RCC 7860 (cell line): ENCODE measurements at regions not wholly inside any gene's neighbourhood (a gene's known extent, or its start where the extent isn't known, plus 50 kb on each side); places are given as distances from the start of the nearest gene placed in this dataset.
A peak's percentile ranks its signal among the peaks of the same experiment; 100 is the strongest.

Experiments used
- DNase-seq: peaks from one replicate; pipeline ENCODE4 v3.0.0-alpha.2; 2015; ENCODE audit warnings: low spot score
- FAIRE-seq: peaks from 2 replicates; lab custom pipeline; 2012; peaks lifted over from hg19 to GRCh38; lab: Jason Lieb, UNC

DNA sequence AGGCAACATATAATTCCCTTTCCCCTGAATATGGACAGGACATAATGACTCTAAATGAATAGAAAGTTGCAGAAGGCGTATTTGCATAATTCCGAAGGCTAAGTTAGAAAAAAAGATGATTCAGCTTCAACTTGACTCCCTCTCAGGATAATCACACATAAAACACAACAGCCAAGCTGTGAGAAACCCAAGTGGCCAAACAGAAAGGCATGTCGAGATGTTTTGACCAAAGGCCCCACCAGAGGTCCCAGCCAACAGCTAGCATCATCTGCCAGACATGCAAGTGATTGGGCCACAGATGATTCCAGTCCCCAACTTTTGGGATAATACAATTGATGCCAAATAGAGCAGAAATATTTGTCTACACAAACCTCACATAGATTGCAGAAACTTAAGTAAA is 444.9 kb downstream of the LTN1 start:
- no peak for DNase-seq
- no peak for FAIRE-seq

DNA sequence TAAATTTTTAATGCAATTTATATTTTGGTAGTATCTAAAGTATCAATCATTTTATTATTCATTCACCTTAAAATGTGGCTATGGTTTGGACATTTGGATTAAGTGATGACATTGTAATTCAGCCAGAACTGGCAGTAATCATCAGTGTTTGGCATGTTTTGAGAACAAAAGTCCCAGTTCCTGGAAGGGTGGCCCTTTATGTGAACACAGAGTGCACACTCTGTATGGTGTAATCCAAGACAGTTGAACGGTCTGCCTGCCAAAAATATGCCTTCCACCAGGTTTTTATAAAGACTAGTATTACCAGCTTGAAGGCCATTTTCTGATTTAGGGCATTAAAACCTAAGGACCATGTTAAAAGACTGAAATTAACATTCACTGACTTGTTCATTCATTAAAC is 448.7 kb downstream of the LTN1 start:
- FAIRE-seq: no peak
- no peak for DNase-seq

DNA sequence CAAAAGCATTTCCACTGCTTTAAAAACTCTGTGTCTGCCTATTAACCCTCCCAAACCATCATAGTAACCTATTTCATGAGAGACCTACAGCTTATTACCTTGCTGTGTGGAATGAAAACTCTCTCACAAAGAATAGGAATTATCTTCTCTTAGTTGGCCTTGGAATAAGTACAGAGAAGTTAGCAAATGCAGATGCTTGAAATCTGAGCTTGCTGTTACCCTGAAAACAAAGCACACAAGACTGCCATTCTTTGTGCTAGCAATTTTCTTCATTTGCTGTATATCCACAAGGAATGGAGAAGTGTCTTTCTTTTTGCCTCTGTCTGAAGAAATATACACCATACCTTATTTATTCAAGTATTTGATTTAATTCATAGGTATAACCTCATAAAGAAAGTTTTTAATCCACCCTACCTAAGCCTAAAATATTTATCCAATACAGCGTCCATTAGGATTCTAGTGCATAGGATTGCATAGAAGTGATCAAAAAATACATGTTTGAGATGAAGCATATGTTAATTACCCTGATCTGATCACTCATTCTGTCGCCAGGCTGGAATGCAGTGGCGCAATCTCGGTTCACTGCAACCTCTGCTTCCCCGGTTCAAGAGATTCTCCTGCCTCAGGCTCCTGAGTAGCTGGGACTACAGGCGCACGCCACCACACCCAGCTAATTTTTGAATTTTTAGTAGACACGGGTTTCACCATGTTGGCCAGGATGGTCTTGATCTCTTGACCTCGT is 451.1 kb downstream of the LTN1 start:
- no peak for FAIRE-seq
- DNase-seq: no peak

DNA sequence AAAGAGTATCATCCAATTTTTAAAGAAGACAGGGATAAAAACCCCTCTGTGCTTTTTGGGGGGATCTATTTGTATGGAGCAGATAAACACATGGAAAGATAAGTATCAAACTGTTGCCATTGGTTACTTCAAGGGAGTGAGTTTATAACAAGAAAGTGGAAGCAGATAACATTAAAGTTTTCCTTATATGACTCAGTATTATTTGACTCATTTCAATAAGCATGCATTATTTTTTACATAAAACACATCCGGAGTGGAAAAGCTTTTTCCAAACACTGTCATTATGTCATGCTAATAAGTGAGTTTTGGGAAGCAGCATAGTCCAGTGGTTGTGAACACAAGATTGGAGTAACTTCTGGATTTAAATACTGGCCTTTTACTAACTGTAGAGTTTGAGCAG is 452.2 kb downstream of the LTN1 start:
- FAIRE-seq (no peak), DNase-seq (no peak)

DNA sequence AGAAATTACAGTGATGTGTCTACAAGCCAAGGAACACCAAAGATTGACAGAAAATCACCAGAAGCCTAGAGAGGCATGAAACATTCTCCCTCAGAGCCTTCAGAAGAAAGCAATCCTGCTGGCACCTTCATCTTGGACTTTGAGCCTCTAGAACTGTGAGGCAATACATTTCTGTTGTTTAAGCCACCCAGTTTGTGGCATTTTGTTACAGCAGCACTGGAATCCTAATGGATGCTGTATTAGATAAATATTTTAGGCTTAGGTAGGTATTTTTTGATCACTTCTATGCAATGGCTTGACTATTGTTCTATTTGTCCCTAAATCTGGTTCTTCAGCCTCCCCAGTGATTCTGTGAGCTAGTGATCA is 453.1 kb downstream of the LTN1 start:
- FAIRE-seq (no peak), DNase-seq (no peak)

DNA sequence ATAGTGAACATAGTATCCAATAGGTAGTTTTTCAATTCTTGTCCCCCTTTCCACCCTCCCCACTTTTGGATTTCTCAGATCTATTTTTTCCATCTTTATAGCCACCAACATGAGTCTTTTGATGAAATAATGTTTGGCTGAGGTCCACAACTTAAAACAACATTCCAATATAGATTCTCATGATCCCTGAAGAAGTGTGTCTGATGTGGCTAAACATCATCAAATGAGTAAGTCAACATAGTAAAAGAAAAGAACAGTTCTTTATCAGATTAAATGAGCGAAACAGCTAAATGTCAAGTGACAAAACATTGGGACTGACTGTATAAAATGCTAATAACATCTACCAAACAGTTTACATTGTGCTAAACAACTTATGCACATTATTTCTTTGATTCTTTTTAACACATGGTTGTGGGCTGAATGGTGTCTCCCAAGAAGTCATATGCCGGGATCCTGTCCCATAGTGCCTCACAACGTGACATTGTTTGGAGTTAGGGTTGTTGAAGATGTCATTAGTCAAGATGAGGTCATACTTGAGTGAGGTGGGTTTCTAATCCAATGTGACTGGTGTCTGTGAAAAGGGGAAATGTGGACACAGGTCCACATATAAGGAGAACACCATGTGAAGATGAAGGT is 453.6 kb downstream of the LTN1 start:
- FAIRE-seq (no peak), DNase-seq (no peak)

DNA sequence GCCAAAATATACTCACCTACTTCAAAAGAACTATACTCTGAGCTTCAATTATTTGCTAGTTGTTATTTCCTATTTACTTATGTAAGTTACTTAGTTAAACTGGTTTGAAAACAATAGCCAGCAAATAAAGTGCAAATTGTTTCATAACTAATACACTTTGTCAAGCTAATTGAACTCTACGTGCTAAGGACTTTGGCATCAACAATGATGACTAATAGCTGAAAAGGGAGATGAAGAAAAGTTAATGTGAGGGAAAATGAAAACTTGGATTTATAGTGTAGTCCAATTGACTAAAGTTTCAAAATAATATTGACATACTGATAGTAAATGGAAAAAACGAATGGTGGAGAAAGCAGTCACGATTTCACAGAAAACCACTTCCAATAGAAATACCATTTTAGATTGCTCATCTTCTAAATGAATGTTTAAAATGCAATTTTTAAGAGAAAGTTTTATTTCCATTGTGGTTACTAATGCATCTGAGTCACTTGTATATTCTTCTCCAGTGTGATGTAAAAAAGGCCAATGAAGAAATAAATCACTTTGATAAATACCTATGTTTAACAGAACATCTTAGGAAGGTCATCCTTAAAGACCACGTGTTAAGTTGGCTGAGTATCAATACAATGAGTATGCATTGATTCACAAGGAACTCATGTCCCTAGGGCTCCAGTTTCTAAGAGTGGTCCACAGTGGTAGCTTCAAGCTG is 455.2 kb downstream of the LTN1 start:
- FAIRE-seq: no peak

DNA sequence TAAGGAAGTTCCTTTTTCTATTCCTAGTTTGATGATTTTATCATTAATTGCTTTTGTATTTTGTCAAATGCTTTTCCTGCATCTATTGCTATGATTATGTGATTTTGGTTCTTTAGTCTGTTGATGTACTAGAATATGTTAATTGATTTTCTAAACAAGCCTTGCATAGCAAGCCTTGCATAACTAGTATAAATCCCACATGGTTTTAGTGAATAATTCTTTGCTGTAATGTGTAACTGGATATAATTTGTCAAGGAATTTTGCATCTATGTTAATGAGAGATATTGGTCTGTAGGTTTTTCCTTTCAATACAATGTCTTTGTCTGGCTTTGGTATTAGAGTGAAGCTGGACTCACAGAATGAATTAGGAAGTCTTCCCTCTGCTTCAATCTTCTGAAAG is 460.2 kb downstream of the LTN1 start:
- DNase-seq (no peak), FAIRE-seq (no peak)

More for the DNA sequence above, 455.2 kb downstream of the LTN1 start:
- no peak for DNase-seq

DNA sequence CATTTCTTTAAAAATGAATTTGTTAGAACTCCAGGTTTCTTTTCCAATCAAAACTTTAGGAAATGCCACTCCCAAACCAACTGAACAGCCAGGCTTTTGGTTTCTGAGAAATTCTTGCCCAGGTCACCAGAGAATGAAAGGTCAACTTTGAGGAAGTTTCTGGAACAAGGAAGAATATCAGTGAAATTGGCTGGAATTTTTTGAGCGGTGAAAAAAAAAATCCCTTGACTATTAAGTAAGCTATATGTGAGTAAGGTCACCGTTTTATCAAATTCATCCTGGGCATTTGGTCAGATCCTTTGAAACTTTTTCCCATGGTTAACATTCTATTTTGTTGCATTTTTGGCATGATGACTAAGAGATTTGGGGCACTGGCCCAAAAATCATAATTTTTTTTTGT is 469.3 kb downstream of the LTN1 start:
- DNase-seq: no peak
- no peak for FAIRE-seq

DNA sequence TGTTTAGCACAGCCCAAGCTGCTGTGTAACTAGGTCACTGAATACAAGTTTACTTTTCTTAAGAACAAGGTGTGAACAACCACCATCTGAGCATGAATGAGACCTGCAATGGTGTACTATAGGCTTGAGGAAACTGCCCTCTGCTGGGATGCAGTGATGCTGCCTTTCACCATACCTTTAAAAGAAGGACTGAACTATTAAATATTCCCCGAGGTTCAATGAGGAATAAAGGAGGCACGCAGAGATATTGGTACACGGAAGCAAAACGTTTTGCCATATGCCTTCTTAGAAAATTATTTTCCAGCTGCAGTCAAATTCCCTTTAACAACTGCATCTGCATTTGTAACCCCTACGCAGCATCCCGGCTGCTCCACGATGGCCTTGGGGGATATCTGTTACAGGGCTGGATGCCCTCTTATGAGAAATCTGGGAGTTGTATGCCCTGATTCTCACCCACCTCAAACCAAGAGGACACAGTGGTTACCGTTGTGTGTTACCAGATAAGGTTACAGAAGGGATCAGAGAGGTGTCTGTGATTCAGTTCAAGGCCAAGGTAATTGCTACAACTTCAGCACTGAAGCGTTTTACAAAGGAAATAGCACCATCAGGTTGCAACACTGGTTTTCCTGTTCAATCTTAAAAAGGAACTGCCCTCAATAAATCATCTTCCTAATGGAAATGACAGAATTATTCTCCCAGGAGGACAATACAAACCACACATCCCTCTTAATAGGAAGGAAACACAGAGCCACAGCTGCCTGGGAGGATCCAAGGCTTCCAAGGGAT is 470.5 kb downstream of the LTN1 start:
- DNase-seq (no peak), FAIRE-seq (no peak)

DNA sequence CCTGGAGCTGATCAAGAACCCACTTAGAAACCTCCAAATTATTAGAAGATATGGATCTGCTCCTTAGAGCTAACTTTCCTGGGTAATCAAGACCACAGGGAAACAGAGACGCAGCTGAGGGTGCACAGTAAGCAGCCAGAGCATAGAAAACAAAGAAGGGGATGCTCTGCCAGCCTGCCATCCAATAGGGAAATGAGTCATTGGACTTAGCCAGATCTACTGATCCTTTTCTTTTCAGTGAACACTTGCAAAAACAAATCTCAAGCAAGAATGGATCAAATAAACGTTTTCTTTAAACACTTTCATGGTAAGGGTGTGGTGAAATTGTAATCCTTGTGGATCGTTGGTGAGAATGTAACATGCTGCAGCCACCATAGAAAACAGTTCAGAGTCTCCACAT is 474.0 kb downstream of the LTN1 start:
- FAIRE-seq (no peak), DNase-seq (no peak)

DNA sequence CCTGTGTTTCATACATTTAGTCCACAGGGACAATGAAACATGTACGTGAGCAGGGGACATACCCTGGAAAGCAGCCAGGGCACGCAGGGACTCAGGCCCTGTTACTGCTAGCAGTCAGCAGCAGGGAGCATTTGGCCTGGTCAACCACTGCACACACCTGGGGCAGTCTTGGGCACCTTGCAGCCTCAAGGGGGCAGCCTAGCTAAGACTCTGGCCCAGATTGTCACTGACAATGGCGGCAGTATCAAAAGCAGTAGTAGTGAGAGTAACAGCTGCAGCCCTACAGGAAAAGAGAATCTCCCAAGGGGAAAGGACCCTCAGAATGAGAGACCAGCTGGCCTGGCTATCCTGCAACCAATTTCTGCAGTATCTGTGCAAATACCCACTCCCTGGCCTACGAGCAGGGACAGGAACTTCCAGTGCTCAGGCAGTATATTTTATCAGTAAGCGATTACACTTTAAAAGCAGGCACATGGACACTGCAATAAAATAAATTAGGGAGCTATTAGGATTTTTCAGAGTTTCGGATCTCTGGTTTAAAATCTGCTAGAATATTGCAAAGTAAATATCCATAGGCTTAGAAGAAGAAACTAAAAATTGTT is 475.6 kb downstream of the LTN1 start:
- no peak for FAIRE-seq

DNA sequence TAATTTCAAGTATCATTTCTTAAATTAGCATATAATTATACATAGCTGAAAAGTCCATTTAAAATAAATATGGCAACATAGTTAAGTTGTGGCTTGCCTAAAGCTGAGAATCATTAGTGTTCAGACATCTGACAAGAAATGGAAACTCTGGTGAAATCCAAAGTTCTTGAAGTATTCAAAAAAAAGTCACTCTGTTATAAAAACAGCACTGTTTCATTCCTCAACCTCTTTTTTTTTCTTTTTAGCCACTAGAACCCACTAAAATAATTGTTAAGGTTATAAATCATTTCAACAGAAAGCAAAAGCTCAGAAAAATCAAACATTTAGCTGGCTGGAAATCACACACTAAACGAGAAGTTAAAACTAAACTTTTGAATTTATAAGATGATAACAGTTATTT is 476.7 kb downstream of the LTN1 start:
- DNase-seq: no peak
- no peak for FAIRE-seq

More for the DNA sequence above, 475.6 kb downstream of the LTN1 start:
- DNase-seq: peak; percentile 61

DNA sequence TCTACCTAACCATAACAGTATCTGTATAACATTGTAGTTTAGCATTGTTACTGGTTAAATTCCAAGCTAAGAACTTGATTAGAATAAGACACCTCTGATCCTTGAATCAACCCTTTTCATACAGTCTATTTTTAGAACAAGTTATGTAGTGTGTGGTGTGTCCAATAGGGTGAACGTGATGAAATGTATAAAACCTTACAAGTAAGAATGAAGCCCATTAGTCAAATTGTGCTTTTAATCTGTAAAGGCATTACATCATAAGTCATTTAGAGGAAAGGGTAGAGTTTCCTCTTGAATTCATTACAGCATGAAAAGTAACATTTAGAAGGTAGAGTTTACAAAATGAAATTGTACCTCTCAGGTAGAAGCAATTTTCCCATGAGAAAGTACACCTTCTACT is 479.2 kb downstream of the LTN1 start:
- DNase-seq: no peak
- FAIRE-seq: no peak

DNA sequence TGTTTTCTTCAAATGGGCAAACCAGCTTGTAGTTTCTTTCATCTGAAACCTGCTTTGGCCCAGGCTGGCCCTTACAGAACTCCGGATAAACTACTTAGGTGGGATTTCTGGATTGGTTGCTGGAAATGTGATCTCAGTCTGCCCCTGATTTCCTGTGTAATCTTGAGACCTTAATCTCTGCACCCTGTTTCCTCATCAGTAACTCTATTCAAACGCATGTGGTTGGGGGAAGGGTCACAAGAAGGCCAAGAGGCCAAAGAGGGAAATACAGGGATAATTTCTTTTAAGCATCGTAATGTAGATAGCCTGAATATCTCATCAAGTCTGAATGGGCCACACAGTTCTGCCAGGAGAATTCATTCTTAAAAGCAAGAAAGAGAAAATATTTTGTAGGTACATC is 483.6 kb downstream of the LTN1 start:
- no peak for FAIRE-seq
- DNase-seq: no peak

DNA sequence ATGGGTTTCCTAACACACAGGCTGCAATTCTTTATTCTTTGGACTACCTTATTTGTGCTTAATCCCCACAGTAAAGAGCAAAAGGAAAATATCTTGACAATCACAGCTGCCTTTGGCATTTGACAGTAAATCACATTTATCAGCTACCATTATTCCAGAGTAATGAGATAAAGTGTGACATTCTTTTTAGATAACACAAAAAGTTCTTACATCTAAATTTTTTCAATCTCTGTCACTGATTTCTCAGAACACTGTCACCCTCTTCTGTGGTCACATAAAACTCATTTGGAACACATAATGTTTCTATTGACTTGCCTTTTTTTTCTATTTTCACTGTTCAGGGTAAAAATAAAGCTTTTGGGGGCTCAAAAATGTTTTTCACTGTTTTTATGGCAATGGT is 484.6 kb downstream of the LTN1 start:
- FAIRE-seq (no peak), DNase-seq (no peak)

DNA sequence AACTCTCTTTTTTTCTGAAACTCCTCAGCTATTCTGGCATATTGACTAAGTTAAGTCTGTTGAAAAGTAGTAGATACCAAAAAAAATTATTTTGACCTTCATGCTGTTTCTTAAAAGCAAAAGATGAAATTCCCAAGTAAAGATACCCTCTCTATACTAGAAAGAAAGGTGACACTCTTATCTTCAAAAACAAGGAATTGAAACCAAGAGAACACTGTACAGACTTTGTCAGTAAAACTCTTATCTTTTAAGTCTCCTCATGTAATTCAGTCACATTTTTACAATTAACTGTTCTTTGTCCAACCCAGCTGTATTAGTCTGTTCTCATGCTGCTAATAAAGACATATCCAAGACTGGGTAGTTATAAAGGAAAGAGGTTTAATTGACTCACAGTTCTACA is 496.2 kb downstream of the LTN1 start:
- no peak for DNase-seq
- FAIRE-seq: no peak

DNA sequence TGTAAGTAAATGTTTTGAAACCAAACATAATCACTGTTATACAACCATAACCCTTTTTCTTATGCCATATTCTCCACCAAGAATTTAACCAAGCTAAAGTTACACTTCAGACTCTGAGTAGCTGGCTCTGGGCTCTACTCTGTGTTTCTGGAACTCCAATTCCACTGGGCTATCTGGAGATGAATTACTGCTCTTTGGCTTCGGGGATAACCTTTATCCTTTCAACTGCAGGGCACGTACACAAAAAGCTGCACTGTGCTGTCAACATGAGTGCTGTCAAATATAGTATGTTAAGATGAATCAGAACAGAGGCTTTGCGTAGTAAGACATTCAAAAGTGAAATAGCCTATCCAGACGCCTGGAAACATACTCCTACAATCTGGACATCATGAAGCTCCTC is 500.6 kb downstream of the LTN1 start:
- DNase-seq: no peak
- no peak for FAIRE-seq

DNA sequence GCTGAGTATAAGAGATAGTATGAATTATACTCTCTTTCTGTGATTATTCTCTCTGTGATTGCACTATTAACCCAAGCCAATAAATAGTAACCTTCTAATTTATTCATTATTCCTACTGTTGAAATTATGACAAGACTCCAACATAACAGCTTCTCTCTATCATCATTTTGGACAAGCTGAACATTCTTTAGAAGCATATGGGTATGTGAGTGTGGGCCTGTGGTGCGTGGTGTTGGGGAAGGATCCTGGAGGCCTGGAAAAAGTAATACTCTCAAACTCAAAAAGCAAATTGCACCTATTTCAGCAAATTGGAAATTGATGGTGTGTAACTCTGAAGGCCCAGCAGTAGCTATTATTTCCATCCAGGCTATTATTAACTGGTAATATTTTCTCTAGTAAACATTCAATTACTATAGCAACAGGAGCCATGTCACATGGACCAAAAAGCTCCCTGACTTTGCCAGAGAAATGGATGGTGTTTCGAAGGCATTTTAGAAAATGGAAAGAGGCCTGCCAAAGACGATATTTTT is 502.8 kb downstream of the LTN1 start:
- no peak for FAIRE-seq
- no peak for DNase-seq

DNA sequence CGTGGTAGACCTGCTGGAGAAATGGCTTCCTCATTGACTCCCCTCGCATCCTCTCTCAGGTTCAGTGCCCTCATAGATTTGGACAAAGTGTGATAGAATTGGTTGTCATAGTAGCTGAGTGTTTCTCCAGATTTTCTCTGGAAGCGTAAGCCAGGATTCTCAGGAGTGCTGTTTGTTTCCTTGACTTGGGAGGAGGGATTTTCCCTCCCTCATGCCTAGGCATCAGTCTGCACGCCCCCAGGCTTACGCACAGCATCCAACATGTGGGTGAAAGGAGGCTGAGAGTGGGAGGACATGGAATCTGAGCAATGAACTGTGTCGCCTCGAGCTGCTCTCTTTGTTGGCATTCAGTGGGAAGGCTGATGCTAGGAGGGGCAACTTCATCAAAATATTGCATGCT is 503.5 kb downstream of the LTN1 start:
- DNase-seq (no peak), FAIRE-seq (no peak)
